ENCODE measurements at regions not wholly inside any gene's neighbourhood (a gene's known extent, or its start where the extent isn't known, plus 50 kb on each side); places are given as distances from the start of the nearest gene placed in this dataset.

GRCh38 chr2:236642584-236643291, 73.1 kb downstream of the ACKR3 start:
- TF ChIP-seq, protein P1, sequence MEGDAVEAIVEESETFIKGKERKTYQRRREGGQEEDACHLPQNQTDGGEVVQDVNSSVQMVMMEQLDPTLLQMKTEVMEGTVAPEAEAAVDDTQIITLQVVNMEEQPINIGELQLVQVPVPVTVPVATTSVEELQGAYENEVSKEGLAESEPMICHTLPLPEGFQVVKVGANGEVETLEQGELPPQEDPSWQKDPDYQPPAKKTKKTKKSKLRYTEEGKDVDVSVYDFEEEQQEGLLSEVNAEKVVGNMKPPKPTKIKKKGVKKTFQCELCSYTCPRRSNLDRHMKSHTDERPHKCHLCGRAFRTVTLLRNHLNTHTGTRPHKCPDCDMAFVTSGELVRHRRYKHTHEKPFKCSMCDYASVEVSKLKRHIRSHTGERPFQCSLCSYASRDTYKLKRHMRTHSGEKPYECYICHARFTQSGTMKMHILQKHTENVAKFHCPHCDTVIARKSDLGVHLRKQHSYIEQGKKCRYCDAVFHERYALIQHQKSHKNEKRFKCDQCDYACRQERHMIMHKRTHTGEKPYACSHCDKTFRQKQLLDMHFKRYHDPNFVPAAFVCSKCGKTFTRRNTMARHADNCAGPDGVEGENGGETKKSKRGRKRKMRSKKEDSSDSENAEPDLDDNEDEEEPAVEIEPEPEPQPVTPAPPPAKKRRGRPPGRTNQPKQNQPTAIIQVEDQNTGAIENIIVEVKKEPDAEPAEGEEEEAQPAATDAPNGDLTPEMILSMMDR (IDR thresholded peaks at IDR 0.05; ENCODE audit: poor library complexity): no peak
- TF ChIP-seq EZH2phosphoT487 (IDR thresholded peaks at IDR 0.05; ENCODE audit: low read depth, severe bottlenecking, unreplicated experiment) (no peak), EZH2 (IDR thresholded peaks at IDR 0.05; ENCODE audit: borderline replicate concordance) (no peak)
